RWPE1 (cell line): ENCODE measurements at regions not wholly inside any gene's neighbourhood (a gene's known extent, or its start where the extent isn't known, plus 50 kb on each side); places are given as distances from the start of the nearest gene placed in this dataset.

Source experiments
- CTCF ChIA-PET: fragments of 350-600 bp; sonication (Branson Sonifier 250); formaldehyde crosslinking; extraction: SDS; loops from one replicate; lab custom pipeline; 2021; lab: Yijun Ruan, JAX
- POLR2A ChIA-PET: fragments of 400-600 bp; formaldehyde crosslinking; extraction: SDS; loops from one replicate; lab custom pipeline; 2020; ENCODE audit warnings: antibody characterized with exemption; ENCODE audit not compliant: low non-redundant PET; lab: Yijun Ruan, JAX
- DNase-seq: peaks from one replicate; pipeline ENCODE4 v3.0.0; 2012; ENCODE audit warnings: low spot score
- H3K27ac ChIP-seq: fragments of 450-650 bp; 2 replicates; pipeline ENCODE4 v1.5.1; 2017
- CTCF ChIP-seq: fragments of 450-650 bp; conservative IDR thresholded peaks from 2 replicates; pipeline ENCODE4 v1.5.1; 2017; ENCODE audit warnings: low read depth, mild to moderate bottlenecking

DNA sequence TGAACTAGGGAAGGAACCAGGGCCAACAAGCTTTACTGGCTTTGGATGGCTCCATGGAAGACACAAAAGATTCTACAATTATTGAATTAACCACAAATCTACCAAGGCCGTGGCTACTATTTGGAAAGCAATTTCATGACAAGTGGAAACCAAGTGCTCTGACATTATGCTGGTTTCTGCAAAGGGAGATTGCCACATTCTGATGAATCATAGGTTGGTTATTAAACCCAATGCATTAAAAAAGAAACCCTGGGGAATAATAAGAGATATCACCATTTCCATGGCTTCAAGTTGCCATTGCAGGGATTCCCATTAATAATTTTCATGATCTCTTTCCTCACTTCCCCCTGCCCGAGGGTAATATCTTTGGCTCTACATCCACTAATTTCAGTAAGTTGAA lies 359.2 kb upstream of the NCAM2 start:
- no peak overlapping the region for H3K27ac ChIP-seq
- ChIA-PET CTCF (no interaction called here), POLR2A (no interaction called here)
- DNase-seq = peak; percentile 3
- TF ChIP-seq CTCF = no peak

DNA sequence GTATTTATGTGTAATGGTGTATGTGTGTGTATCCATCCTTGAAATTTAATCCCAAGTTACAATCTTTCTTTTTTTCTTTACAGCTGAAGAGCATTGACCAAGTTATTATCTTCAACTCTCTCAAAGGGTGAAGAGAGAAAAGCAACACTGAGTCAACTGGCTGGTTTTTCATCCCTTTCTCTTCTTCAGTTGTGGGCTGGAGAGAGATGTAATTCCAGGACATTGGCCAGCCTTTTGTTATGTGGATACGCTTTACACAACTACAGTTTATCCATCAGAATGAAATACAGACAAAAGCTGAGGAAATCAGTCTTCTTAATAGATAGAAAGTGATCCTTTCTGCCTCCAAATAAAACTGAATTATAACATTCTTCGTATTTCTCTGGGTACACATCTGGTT lies 357.0 kb upstream of the NCAM2 start:
- no peak for DNase-seq
- no peak overlapping the region for H3K27ac ChIP-seq
- TF ChIP-seq CTCF = no peak
- ChIA-PET POLR2A (no interaction called here), CTCF (interaction anchor here (0.7 kb wide), 1 partner anchor 74 kb away, joined by 7 read pairs; no protein-coding TSS in a partner anchor)

DNA sequence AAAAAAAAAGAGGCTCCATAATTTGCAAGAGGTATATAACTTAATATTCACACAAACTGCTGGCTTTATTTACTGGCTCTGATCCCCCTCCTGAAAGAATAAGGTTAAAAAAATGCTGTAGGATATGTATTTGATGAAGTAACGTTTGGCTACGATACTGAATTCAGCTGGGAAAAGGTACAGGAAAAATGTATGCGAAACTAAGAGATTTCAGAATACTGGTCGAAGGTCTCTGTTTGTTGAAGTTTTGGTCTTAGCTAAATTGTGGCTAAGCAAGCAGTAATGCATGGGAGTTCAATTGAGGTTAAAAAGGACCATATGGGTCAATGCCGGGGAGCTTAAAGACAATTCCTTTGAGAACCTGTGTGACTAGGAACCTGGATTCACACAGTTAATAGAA lies 355.5 kb upstream of the NCAM2 start:
- TF ChIP-seq CTCF = no peak
- ChIA-PET POLR2A (no interaction called here), CTCF (interaction anchor here (0.6 kb wide), 1 partner anchor 105 kb away, joined by 3 read pairs; no protein-coding TSS in a partner anchor)

GRCh38 chr21:20644552-20644951 lies 353.7 kb upstream of the NCAM2 start:
- ChIA-PET POLR2A (no interaction called here), CTCF (interaction anchor here (0.7 kb wide), 1 partner anchor 775 kb away, joined by 3 read pairs; no protein-coding TSS in a partner anchor)
- DNase-seq = no peak
- no peak for TF ChIP-seq CTCF
- no peak overlapping the region for H3K27ac ChIP-seq

More for the DNA sequence above, 355.5 kb upstream of the NCAM2 start:
- DNase-seq = no peak
- H3K27ac ChIP-seq = no peak overlapping the region

DNA sequence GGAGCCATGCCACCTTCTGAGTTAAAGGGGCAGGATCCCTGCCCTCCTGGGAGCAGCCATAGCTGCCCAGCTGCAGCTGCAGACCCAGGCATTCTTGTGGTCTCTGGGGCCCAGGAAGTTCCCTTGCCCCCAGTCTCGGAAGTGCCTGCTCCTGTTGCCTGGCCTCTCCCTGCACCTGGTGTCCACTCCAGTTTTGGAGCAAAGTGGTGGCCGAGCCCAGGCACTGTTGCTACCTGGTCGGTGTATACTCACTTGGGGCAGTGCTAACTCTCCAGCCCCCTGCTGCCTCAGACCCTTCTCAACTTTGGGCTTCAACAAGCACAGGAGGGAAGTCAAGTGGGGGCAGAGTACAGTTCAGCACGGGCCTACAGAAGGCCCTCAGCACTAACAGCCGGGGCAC lies 352.9 kb upstream of the NCAM2 start:
- TF ChIP-seq CTCF = no peak
- POLR2A ChIA-PET = no interaction called here
- CTCF ChIA-PET = no interaction called here
- no peak for DNase-seq
- no peak overlapping the region for H3K27ac ChIP-seq

GRCh38 chr21:20646431-20647165 lies 351.6 kb upstream of the NCAM2 start:
- CTCF ChIA-PET = interaction anchor here (0.7 kb wide), 1 partner anchor 432 kb away, joined by 3 read pairs; no protein-coding TSS in a partner anchor
- POLR2A ChIA-PET = no interaction called here
- no peak for TF ChIP-seq CTCF
- DNase-seq = no peak
- no peak overlapping the region for H3K27ac ChIP-seq
